CD14-positive monocyte (primary cell): ENCODE measurements at regions not wholly inside any gene's neighbourhood (a gene's known extent, or its start where the extent isn't known, plus 50 kb on each side); places are given as distances from the start of the nearest gene placed in this dataset.
A peak's percentile ranks its signal among the peaks of the same experiment; 100 is the strongest.

ENCODE experiments used
- DNase-seq, 3 donors: peaks; one replicate each; pipeline ENCODE4 v3.0.0-alpha.2; 2011 to 2022
- H2AFZ ChIP-seq: 2 replicates; pipeline ENCODE4 v1.6.0; 2012; ENCODE audit warnings: mild to moderate bottlenecking, low read depth, low read length, inconsistent platforms; ENCODE audit not compliant: insufficient read depth, poor library complexity, severe bottlenecking
- H3K27ac ChIP-seq, 2 donors: 1 replicate in 1 of 2; 2 replicates in 1 of 2; pipeline ENCODE4 v1.5.1; 2012 to 2013; ENCODE audit warnings: low read length in 2 of 2, control low read depth in 1 of 2, inconsistent platforms in 1 of 2, low read depth in 1 of 2, mild to moderate bottlenecking in 1 of 2
- H3K27me3 ChIP-seq, 2 donors: one replicate each; pipeline versions ENCODE4 v1.6.0 to v1.6.1; 2011 to 2013; ENCODE audit warnings: low read length in 2 of 2; ENCODE audit not compliant: control insufficient read depth in 2 of 2, insufficient read depth in 2 of 2
- H3K36me3 ChIP-seq, 2 donors: replicated peaks in 1 of 2; 1 replicate in 1 of 2; 2 replicates in 1 of 2; pipeline versions ENCODE4 v1.5.1 to v1.6.1; 2012 to 2013; ENCODE audit warnings: low read length in 2 of 2, control low read depth in 1 of 2, inconsistent platforms in 1 of 2, mild to moderate bottlenecking in 1 of 2; ENCODE audit not compliant: insufficient read depth in 2 of 2, control insufficient read depth in 1 of 2
- H3K4me1 ChIP-seq, 2 donors: 1 replicate in 1 of 2; 2 replicates in 1 of 2; pipeline versions ENCODE4 v1.5.1 to v1.6.1; 2012 to 2013; ENCODE audit warnings: low read length in 2 of 2, control low read depth in 1 of 2, inconsistent platforms in 1 of 2, mild to moderate bottlenecking in 1 of 2, moderate library complexity in 1 of 2; ENCODE audit not compliant: insufficient read depth in 2 of 2, control insufficient read depth in 1 of 2
- H3K4me2 ChIP-seq: replicated peaks from 2 replicates; pipeline ENCODE3; 2012; ENCODE audit warnings: low read length, moderate library complexity, mild to moderate bottlenecking; ENCODE audit not compliant: poor library complexity, severe bottlenecking; ENCODE audit errors: extremely low read depth
- H3K4me3 ChIP-seq, 3 experiments: fragments of 200-600 bp in 1 of 3; sonication (generic) in 1 of 3; replicated peaks in 1 of 3; 1 replicate in 2 of 3; 2 replicates in 1 of 3; pipeline ENCODE4 v1.5.1; 2011 to 2013; ENCODE audit warnings: low read length in 3 of 3, mild to moderate bottlenecking in 3 of 3, control low read depth in 2 of 3, low read depth in 2 of 3, inconsistent platforms in 1 of 3, moderate library complexity in 1 of 3
- H3K79me2 ChIP-seq: 2 replicates; pipeline ENCODE4 v1.6.0; 2012; ENCODE audit warnings: mild to moderate bottlenecking, control low read depth, inconsistent platforms, low read length, moderate library complexity; ENCODE audit not compliant: insufficient read depth
- H3K9ac ChIP-seq: 2 replicates; pipeline ENCODE4 v1.6.0; 2017; ENCODE audit warnings: low read length, mild to moderate bottlenecking; ENCODE audit not compliant: insufficient read depth, poor library complexity, severe bottlenecking
- H3K9me3 ChIP-seq, 2 donors: replicated peaks in 1 of 2; 1 replicate in 1 of 2; 2 replicates in 1 of 2; pipeline versions ENCODE4 v1.5.1 to v1.6.1; 2012 to 2013; ENCODE audit warnings: low read length in 2 of 2, control low read depth in 1 of 2; ENCODE audit not compliant: control insufficient read depth in 1 of 2, insufficient read depth in 1 of 2
- H4K20me1 ChIP-seq: 2 replicates; pipeline ENCODE4 v1.6.0; 2012; ENCODE audit warnings: mild to moderate bottlenecking, low read length, control low read depth, moderate library complexity; ENCODE audit not compliant: insufficient read depth
- H3K27ac Mint-ChIP-seq, 7 donors: one replicate each; pipeline ENCODE4 v1.8.0; 2020; ENCODE audit warnings: mild to moderate bottlenecking in 7 of 7, mixed read lengths in 7 of 7, moderate library complexity in 6 of 7, inconsistent platforms in 2 of 7
- H3K27me3 Mint-ChIP-seq, 3 donors: one replicate each; pipeline ENCODE4 v1.8.0; 2021 to 2022; ENCODE audit warnings: low read depth in 3 of 3, mild to moderate bottlenecking in 3 of 3, mixed read lengths in 3 of 3, moderate library complexity in 3 of 3, inconsistent platforms in 1 of 3
- H3K36me3 Mint-ChIP-seq, 2 donors: one replicate each; pipeline ENCODE4 v1.8.0; 2020; ENCODE audit warnings: mixed read lengths in 2 of 2, inconsistent platforms in 1 of 2, mild to moderate bottlenecking in 1 of 2
- H3K4me1 Mint-ChIP-seq: one replicate; pipeline ENCODE4 v1.8.0; 2020; ENCODE audit warnings: mild to moderate bottlenecking, mixed read lengths
- H3K4me3 Mint-ChIP-seq, 2 donors: one replicate each; pipeline ENCODE4 v1.8.0; 2020; ENCODE audit warnings: mild to moderate bottlenecking in 2 of 2, mixed read lengths in 2 of 2, moderate library complexity in 1 of 2
- H3K9me3 Mint-ChIP-seq, 7 donors: one replicate each; pipeline ENCODE4 v1.8.0; 2020 to 2022; ENCODE audit warnings: mixed read lengths in 7 of 7, mild to moderate bottlenecking in 6 of 7, moderate library complexity in 6 of 7, inconsistent platforms in 2 of 7
- CTCF ChIP-seq: fragments of 200-600 bp; IDR thresholded peaks from one replicate; pipeline ENCODE4 v1.8.0; 2022; ENCODE audit warnings: antibody characterized with exemption, mild to moderate bottlenecking
- WGBS: methylation state at CpG from one replicate; pipeline ENCODE4 v1.1.5; 2013; ENCODE audit warnings: missing lambda C conversion rate; ENCODE audit not compliant: insufficient coverage; 5-methylcytosine and 5-hydroxymethylcytosine counted together
- intact Hi-C, 2 donors: fragments of 100-400 bp; cut with micrococcal nuclease; formaldehyde crosslinking; loops; one replicate each; pipeline versions ENCODE4 v1.15.0 to v1.15.1; 2023

- no peak overlapping the region for H2AFZ ChIP-seq
- peaks cover 7 to 13% of the 10 kb centered on the region in 2 donors for H3K4me1 ChIP-seq
- no peak overlapping the region for H3K9ac ChIP-seq
- no CpG with 5 or more reads among the region's 2 CpGs for WGBS
- no peaks in the 10 kb centered on the region for H3K27me3 ChIP-seq
- H3K36me3 ChIP-seq = no peaks in the 10 kb centered on the region
- no peaks in the 10 kb centered on the region for H3K79me2 ChIP-seq
- no peak for TF ChIP-seq CTCF
- no peak for DNase-seq
- no peak overlapping the region for H3K4me3 Mint-ChIP-seq
- H4K20me1 ChIP-seq = no peaks in the 10 kb centered on the region
- no peak overlapping the region for H3K4me3 ChIP-seq
- peaks cover 18% of the 10 kb centered on the region for H3K4me1 Mint-ChIP-seq
- H3K4me2 ChIP-seq = no peak overlapping the region
- no peaks in the 10 kb centered on the region for H3K9me3 ChIP-seq
- no peak overlapping the region for H3K27ac Mint-ChIP-seq
- intact Hi-C loops = no loop called here
- H3K36me3 Mint-ChIP-seq = no peaks in the 10 kb centered on the region
- no peak overlapping the region for H3K27ac ChIP-seq
- peaks cover 0 to 6% (median 0%) of the 10 kb centered on the region in 7 donors for H3K9me3 Mint-ChIP-seq
- peaks cover 0 to 2% (median 0%) of the 10 kb centered on the region in 3 donors for H3K27me3 Mint-ChIP-seq
Observed at GRCh38 chr4:10984815-10985214, 300.2 kb upstream of the CLNK start.

GRCh38 chr4:10983885-10984640, 299.5 kb upstream of the CLNK start:
- peaks cover 18% of the 10 kb centered on the region for H3K4me1 Mint-ChIP-seq
- intact Hi-C loops = no loop called here
- H3K27me3 Mint-ChIP-seq = peaks cover 0 to 2% (median 0%) of the 10 kb centered on the region in 3 donors
- no peaks in the 10 kb centered on the region for H3K36me3 Mint-ChIP-seq
- H3K9me3 ChIP-seq = no peaks in the 10 kb centered on the region
- no peak overlapping the region for H3K27ac Mint-ChIP-seq
- no peaks in the 10 kb centered on the region for H3K36me3 ChIP-seq
- H3K27me3 ChIP-seq = no peaks in the 10 kb centered on the region
- peak in 1 of 3 donors; percentile 38 for DNase-seq
- no peaks in the 10 kb centered on the region for H4K20me1 ChIP-seq
- no peak overlapping the region for H2AFZ ChIP-seq
- TF ChIP-seq CTCF = no peak
- no peak overlapping the region for H3K27ac ChIP-seq
- 32% methylated on average over 2 of the region's 9 CpGs for WGBS
- peaks cover 0 to 6% (median 0%) of the 10 kb centered on the region in 7 donors for H3K9me3 Mint-ChIP-seq
- H3K4me2 ChIP-seq = peak overlapping the region; percentile 16
- no peak overlapping the region for H3K9ac ChIP-seq
- H3K4me3 ChIP-seq = no peak overlapping the region
- H3K79me2 ChIP-seq = no peaks in the 10 kb centered on the region
- peaks cover 7 to 13% of the 10 kb centered on the region in 2 donors for H3K4me1 ChIP-seq
- H3K4me3 Mint-ChIP-seq = no peak overlapping the region
